PC-9 (cell line): ENCODE measurements at regions not wholly inside any gene's neighbourhood (a gene's known extent, or its start where the extent isn't known, plus 50 kb on each side); places are given as distances from the start of the nearest gene placed in this dataset.

Experiments
- EZH2 ChIP-seq: fragments of 200-600 bp; sonication (generic); IDR thresholded peaks from 2 replicates; pipeline ENCODE4 v1.8.0; 2017; ENCODE audit warnings: antibody characterized with exemption, low read depth
- TF ChIP-seq, protein P1 (sequence below): fragments of 200-600 bp; sonication (generic); conservative IDR thresholded peaks from 2 replicates; pipeline ENCODE4 v1.6.1; 2017; ENCODE audit warnings: mixed run types, antibody characterized with exemption, mild to moderate bottlenecking, moderate library complexity

DNA sequence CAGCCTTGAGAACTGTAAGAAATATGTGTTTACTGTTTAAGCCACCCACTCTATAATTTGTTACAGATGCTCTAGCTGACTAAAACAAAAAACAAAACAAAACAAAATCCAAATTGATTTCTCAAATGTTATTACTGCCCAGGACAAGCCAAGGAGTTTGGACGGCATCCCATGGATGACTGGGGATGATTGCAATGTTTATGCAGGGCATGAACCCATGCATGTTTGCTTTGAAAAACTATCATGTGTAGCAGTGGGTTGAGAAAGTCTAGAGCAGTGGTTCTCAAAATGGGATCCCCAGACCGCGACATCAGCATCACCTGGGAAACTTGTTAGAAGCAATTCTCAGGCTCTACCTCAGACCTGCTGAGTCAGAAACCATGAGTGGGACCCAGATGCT lies 223.2 kb upstream of the PSMD7 start:
- TF ChIP-seq, protein P1, sequence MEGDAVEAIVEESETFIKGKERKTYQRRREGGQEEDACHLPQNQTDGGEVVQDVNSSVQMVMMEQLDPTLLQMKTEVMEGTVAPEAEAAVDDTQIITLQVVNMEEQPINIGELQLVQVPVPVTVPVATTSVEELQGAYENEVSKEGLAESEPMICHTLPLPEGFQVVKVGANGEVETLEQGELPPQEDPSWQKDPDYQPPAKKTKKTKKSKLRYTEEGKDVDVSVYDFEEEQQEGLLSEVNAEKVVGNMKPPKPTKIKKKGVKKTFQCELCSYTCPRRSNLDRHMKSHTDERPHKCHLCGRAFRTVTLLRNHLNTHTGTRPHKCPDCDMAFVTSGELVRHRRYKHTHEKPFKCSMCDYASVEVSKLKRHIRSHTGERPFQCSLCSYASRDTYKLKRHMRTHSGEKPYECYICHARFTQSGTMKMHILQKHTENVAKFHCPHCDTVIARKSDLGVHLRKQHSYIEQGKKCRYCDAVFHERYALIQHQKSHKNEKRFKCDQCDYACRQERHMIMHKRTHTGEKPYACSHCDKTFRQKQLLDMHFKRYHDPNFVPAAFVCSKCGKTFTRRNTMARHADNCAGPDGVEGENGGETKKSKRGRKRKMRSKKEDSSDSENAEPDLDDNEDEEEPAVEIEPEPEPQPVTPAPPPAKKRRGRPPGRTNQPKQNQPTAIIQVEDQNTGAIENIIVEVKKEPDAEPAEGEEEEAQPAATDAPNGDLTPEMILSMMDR = no peak
- TF ChIP-seq EZH2 = no peak
